MV-4-11 (cell line): ENCODE measurements at regions not wholly inside any gene's neighbourhood (a gene's known extent, or its start where the extent isn't known, plus 50 kb on each side); places are given as distances from the start of the nearest gene placed in this dataset.
"Not testable (repeated sequence)": the region's sequence is repeated elsewhere in the genome, so short reads cannot be mapped to it uniquely, and the experiment has no call there.

ENCODE experiments used
- DNase-seq: peaks from one replicate; lab custom pipeline; 2025; lab: John Stamatoyannopoulos, UW

DNA sequence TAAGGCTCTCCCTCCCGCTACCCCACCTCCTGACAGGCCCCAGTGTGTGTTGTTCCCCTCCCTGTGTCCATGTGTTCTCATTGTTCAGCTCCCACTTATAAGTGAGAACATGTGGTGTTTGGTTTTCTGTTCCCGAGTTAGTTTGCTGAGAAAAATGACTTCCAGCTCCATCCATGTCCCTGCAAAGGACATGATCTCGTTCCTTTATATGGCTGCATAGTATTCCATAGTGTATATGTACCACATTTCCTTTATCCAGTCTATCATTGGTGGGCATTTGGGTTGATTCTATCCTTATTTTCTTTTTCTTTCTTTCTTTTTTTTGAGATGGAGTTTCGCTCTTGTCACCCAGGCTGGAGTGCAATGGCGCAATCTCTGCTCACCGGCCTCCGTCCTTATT is 57.8 kb upstream of the RASSF3 start:
- DNase-seq: not testable (repeated sequence)

DNA sequence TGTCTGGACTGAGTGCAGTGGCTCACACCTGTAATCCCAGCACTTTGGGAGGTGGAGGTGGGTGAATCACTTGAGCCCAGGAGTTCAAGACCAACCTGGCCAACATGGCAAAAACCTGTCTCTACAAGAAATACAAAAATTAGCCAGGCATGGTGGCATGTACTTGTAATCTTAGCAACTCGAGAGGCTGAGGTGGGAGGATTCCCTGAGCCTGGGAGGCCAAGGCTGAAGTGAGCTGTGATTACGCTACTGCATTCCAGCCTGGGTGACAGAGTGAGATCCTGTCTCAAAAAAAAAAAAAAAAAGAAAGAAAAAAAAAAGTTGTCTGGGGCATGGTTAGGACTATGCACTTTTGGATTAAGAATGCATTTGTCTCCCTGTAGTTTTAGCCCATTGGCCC is 56.6 kb upstream of the RASSF3 start:
- not testable (repeated sequence) for DNase-seq

DNA sequence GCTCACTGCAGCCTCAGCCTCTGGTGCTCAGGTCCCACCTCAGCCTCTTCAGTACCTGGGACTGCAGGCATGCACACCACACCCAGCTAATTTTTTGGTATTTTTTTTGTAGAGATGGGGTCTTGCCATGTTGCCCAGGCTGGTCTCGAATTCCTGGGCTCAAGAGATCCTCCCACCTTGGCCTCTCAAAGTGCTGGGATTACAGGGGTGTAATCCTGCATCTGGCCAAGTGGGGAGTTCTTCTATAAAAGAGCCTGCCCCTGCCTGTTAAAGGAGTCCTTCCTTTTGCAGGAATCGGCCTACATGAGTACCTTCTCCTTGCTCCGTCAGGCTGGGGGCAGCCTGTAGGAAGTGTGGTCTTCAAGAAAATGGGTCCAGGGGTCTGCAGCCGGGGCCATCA is 54.1 kb upstream of the RASSF3 start:
- DNase-seq: no peak

DNA sequence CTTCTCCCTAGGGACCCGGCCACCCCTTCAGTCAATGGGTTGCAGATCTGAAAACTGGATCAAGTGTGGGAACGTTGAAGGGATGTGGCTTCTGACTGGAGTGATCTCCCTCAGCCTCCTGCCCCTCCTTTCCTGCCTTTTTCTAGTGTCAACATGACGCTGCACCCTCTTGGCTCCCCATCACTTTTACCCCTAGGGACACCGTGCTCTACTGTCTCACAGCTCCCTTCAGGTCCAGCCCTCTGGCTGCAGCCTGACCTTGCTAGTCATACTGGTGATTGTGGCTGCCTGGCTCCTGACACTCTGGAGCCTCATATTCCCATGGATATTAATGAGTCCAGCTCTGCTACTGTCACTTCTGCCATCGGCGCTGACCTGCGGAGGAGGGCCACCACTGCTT is 51.5 kb upstream of the RASSF3 start:
- DNase-seq: no peak

DNA sequence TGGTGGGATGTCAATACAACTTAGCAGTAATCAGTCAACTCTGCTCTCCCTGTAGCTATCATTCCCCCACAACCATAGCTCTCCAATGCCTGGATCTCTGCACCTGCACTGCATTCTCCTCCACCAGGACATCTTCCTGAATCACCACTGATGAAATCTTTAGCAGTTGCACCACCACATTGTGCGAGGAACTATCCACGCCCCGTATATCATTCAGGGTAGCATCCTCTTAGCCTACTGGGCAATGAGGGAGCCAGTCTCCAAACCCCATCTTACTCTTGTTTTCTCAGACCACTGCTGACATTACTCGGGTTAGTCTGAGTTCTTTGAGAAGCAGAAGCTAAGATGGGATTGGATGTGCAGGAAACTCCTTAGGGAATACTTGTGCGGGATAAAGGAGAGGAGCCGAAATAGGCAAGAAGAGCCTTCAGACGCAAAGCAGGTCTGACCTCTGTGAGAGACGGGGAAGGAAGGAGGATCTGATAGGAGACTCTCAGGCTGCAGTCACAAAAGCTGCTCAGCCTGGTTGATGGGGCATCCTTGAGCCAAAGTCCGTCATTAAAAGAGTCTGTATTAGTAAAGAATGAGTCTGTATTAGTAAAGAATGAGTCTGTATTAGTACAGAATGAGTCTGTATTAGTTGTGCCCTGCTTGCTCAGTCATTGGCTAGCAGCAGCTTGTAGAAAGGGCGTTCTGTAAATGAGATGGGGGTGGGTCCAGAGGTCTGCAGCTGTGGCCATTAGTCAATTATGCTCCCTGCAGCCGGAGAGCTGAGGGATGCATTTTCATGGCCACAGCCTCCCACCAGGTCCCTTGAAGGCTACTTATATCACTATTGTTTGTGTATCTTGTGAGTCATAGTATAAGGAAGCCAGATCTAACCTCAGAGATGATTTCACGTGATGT is 49.6 kb upstream of the RASSF3 start:
- peak; percentile 39 for DNase-seq
